Neural cell (in vitro differentiated cells): ENCODE measurements at regions not wholly inside any gene's neighbourhood (a gene's known extent, or its start where the extent isn't known, plus 50 kb on each side); places are given as distances from the start of the nearest gene placed in this dataset.

Experiments used
- H2AFZ ChIP-seq: fragments of 200-600, 300-800 bp; sonication (generic), shearing (Covaris generic); 2 replicates; pipeline ENCODE4 v1.6.0; 2014; ENCODE audit warnings: low read depth, mild to moderate bottlenecking, antibody characterized with exemption, low read length, moderate library complexity
- H3F3A ChIP-seq: fragments of 200-600 bp; shearing (Covaris generic); 2 replicates; pipeline ENCODE4 v1.6.1; 2016; ENCODE audit warnings: mild to moderate bottlenecking, moderate library complexity, mixed read lengths, antibody characterized with exemption, low read length; ENCODE audit not compliant: insufficient read depth, poor library complexity, severe bottlenecking
- H3K27ac ChIP-seq: fragments of 200-600, 300-800 bp; sonication (generic), shearing (Covaris generic); 2 replicates; pipeline ENCODE4 v1.5.1; 2014; ENCODE audit warnings: mild to moderate bottlenecking, low read length, moderate library complexity
- H3K27me3 ChIP-seq: fragments of 300-800, 200-600 bp; sonication (generic), shearing (Covaris generic); 2 replicates; pipeline ENCODE4 v1.6.0; 2014; ENCODE audit warnings: mild to moderate bottlenecking, low read depth, low read length, moderate library complexity; ENCODE audit not compliant: insufficient read depth
- H3K36me3 ChIP-seq: fragments of 300-800, 200-600 bp; sonication (generic), shearing (Covaris generic); 2 replicates; pipeline ENCODE4 v1.5.1; 2014; ENCODE audit warnings: mild to moderate bottlenecking, antibody characterized with exemption, low read length, moderate library complexity; ENCODE audit not compliant: insufficient read depth
- H3K4me2 ChIP-seq: fragments of 300-800, 200-600 bp; sonication (generic), shearing (Covaris generic); 2 replicates; pipeline ENCODE4 v1.6.0; 2014; ENCODE audit warnings: mild to moderate bottlenecking, low read length
- H3K4me3 ChIP-seq: fragments of 300-800, 200-600 bp; sonication (generic), shearing (Covaris generic); 2 replicates; pipeline ENCODE4 v1.5.1; 2014; ENCODE audit warnings: mild to moderate bottlenecking, low read length, moderate library complexity
- H3K79me2 ChIP-seq: fragments of 200-600 bp; shearing (Covaris generic); replicated peaks from 2 replicates; pipeline ENCODE4 v1.6.0; 2014; ENCODE audit warnings: mild to moderate bottlenecking, low read length, moderate library complexity; ENCODE audit not compliant: insufficient read depth
- H3K9ac ChIP-seq: fragments of 300-800, 200-600 bp; sonication (generic), shearing (Covaris generic); 2 replicates; pipeline ENCODE4 v1.6.1; 2016; ENCODE audit warnings: mild to moderate bottlenecking, low read length, mixed read lengths
- H3K9me2 ChIP-seq: fragments of 200-600 bp; shearing (Covaris generic); 2 replicates; pipeline ENCODE4 v1.6.1; 2016; ENCODE audit warnings: mild to moderate bottlenecking, low read length, mixed read lengths; ENCODE audit not compliant: insufficient read depth
- H3K9me3 ChIP-seq: fragments of 200-600, 300-800 bp; sonication (generic), shearing (Covaris generic); 2 replicates; pipeline ENCODE4 v1.6.1; 2016; ENCODE audit warnings: mild to moderate bottlenecking, mixed run types, low read length, moderate library complexity, mixed read lengths
- H4K20me1 ChIP-seq: fragments of 200-600 bp; shearing (Covaris generic); 2 replicates; pipeline ENCODE4 v1.6.1; 2016; ENCODE audit warnings: mild to moderate bottlenecking, mixed run types; ENCODE audit not compliant: insufficient read depth
- CTCF ChIP-seq: fragments of 450-650 bp; IDR thresholded peaks from 2 replicates; pipeline ENCODE4 v1.5.1; 2014; ENCODE audit warnings: antibody characterized with exemption, mild to moderate bottlenecking, moderate library complexity; ENCODE audit not compliant: poor library complexity, severe bottlenecking
- EP300 ChIP-seq: fragments of 450-650 bp; conservative IDR thresholded peaks from 2 replicates; pipeline ENCODE4 v1.6.1; 2014; ENCODE audit warnings: antibody characterized with exemption, mild to moderate bottlenecking, moderate library complexity; ENCODE audit not compliant: poor library complexity, severe bottlenecking
- EZH2 ChIP-seq: fragments of 200-600, 300-800 bp; shearing (Covaris generic), sonication (generic); IDR thresholded peaks from 2 replicates; pipeline ENCODE4 v1.6.1; 2014; ENCODE audit warnings: antibody characterized with exemption, low read length, borderline replicate concordance, mild to moderate bottlenecking; ENCODE audit not compliant: insufficient read depth, poor library complexity, severe bottlenecking
- MXI1 ChIP-seq: fragments of 450-650 bp; conservative IDR thresholded peaks from 2 replicates; pipeline ENCODE4 v1.6.1; 2014; ENCODE audit warnings: antibody characterized with exemption, mild to moderate bottlenecking; ENCODE audit not compliant: poor library complexity, severe bottlenecking
- POLR2AphosphoS5 ChIP-seq: IDR thresholded peaks from 2 replicates; pipeline ENCODE4 v1.6.1; 2012
- RAD21 ChIP-seq: fragments of 450-650 bp; conservative IDR thresholded peaks from 2 replicates; pipeline ENCODE4 v1.6.1; 2014; ENCODE audit warnings: antibody characterized with exemption, mild to moderate bottlenecking, moderate library complexity
- REST ChIP-seq: IDR thresholded peaks from 2 replicates; pipeline ENCODE4 v1.6.1; 2012; ENCODE audit warnings: borderline replicate concordance
- SMC3 ChIP-seq: fragments of 450-650 bp; conservative IDR thresholded peaks from 2 replicates; pipeline ENCODE4 v1.6.1; 2014; ENCODE audit warnings: antibody characterized with exemption, mild to moderate bottlenecking, moderate library complexity; ENCODE audit not compliant: poor library complexity
- TAF1 ChIP-seq: IDR thresholded peaks from 2 replicates; pipeline ENCODE4 v1.6.1; 2012; ENCODE audit warnings: low read depth

- no peaks in the 10 kb centered on the region for H3K36me3 ChIP-seq
- no peak overlapping the region for H3K4me3 ChIP-seq
- H3K9ac ChIP-seq = no peak overlapping the region
- no peaks in the 10 kb centered on the region for H3K9me3 ChIP-seq
- no peaks in the 10 kb centered on the region for H3K27me3 ChIP-seq
- H3K79me2 ChIP-seq = no peaks in the 10 kb centered on the region
- no peak for TF ChIP-seq EZH2
- no peak overlapping the region for H3K27ac ChIP-seq
- H3K9me2 ChIP-seq = no peaks in the 10 kb centered on the region
- no peaks in the 10 kb centered on the region for H4K20me1 ChIP-seq
- H2AFZ ChIP-seq = no peak overlapping the region
- no peaks in the 10 kb centered on the region for H3F3A ChIP-seq
- H3K4me2 ChIP-seq = no peak overlapping the region
These were observed 823.6 kb downstream of the MAFB start for GRCh38 chr20:39865446-39865845.

GRCh38 chr20:39862470-39862891, 826.6 kb downstream of the MAFB start:
- Histone ChIP-seq H3K27me3 (no peaks in the 10 kb centered on the region), H3K27ac (no peak overlapping the region), H4K20me1 (no peaks in the 10 kb centered on the region), H3K9ac (no peak overlapping the region), H2AFZ (no peak overlapping the region), H3K9me3 (no peaks in the 10 kb centered on the region), H3F3A (no peaks in the 10 kb centered on the region), H3K9me2 (no peaks in the 10 kb centered on the region), H3K79me2 (no peaks in the 10 kb centered on the region), H3K4me3 (no peak overlapping the region), H3K4me2 (no peak overlapping the region), H3K36me3 (no peaks in the 10 kb centered on the region)
- TF ChIP-seq SMC3 (no peak), MXI1 (no peak), EP300 (no peak)

GRCh38 chr20:39861381-39861780, 827.7 kb downstream of the MAFB start:
- Histone ChIP-seq H3K4me3 (no peak overlapping the region), H3K36me3 (no peaks in the 10 kb centered on the region), H3K4me2 (no peak overlapping the region), H3K9me2 (no peaks in the 10 kb centered on the region), H4K20me1 (no peaks in the 10 kb centered on the region), H2AFZ (no peak overlapping the region), H3K27me3 (no peaks in the 10 kb centered on the region), H3K79me2 (no peaks in the 10 kb centered on the region), H3K27ac (no peak overlapping the region), H3F3A (no peaks in the 10 kb centered on the region), H3K9me3 (no peaks in the 10 kb centered on the region), H3K9ac (no peak overlapping the region)
- TF ChIP-seq SMC3 (no peak), RAD21 (no peak), MXI1 (no peak)

GRCh38 chr20:39857835-39858234, 831.2 kb downstream of the MAFB start:
- H4K20me1 ChIP-seq = no peaks in the 10 kb centered on the region
- no peak overlapping the region for H3K4me3 ChIP-seq
- H3K27me3 ChIP-seq = no peaks in the 10 kb centered on the region
- no peaks in the 10 kb centered on the region for H3F3A ChIP-seq
- H3K79me2 ChIP-seq = no peaks in the 10 kb centered on the region
- no peaks in the 10 kb centered on the region for H3K9me2 ChIP-seq
- TF ChIP-seq CTCF = no peak
- no peak for TF ChIP-seq SMC3
- TF ChIP-seq EP300 = no peak
- TF ChIP-seq RAD21 = no peak
- TF ChIP-seq TAF1 = no peak
- TF ChIP-seq EZH2 = no peak
- TF ChIP-seq REST = no peak
- TF ChIP-seq MXI1 = no peak
- no peak for TF ChIP-seq POLR2AphosphoS5
- no peak overlapping the region for H3K9ac ChIP-seq
- H3K9me3 ChIP-seq = no peaks in the 10 kb centered on the region
- no peak overlapping the region for H2AFZ ChIP-seq
- no peaks in the 10 kb centered on the region for H3K36me3 ChIP-seq
- H3K4me2 ChIP-seq = no peak overlapping the region
- no peak overlapping the region for H3K27ac ChIP-seq
